Karpas-422 (cell line): ENCODE measurements at regions not wholly inside any gene's neighbourhood (a gene's known extent, or its start where the extent isn't known, plus 50 kb on each side); places are given as distances from the start of the nearest gene placed in this dataset.

Source experiments
- DNase-seq: peaks from one replicate; pipeline ENCODE4 v3.0.0-alpha.2; 2015
- H2AFZ ChIP-seq: fragments of 200-600 bp; sonication (generic); 2 replicates; pipeline ENCODE4 v1.6.1; 2014; ENCODE audit warnings: antibody characterized with exemption, low read length, mixed read lengths
- H3K27ac ChIP-seq: fragments of 200-600 bp; sonication (generic); 2 replicates; pipeline ENCODE4 v1.5.1; 2014; ENCODE audit warnings: mild to moderate bottlenecking, low read length, moderate library complexity
- H3K27me3 ChIP-seq: fragments of 200-600 bp; sonication (generic); 2 replicates; pipeline ENCODE4 v1.6.1; 2014; ENCODE audit warnings: low read length, mixed read lengths
- H3K36me3 ChIP-seq: fragments of 200-600 bp; sonication (generic); 2 replicates; pipeline ENCODE4 v1.6.1; 2014; ENCODE audit warnings: low read length, mixed read lengths; ENCODE audit not compliant: insufficient read depth
- H3K4me1 ChIP-seq: fragments of 200-600 bp; sonication (generic); 2 replicates; pipeline ENCODE4 v1.6.1; 2014; ENCODE audit warnings: mild to moderate bottlenecking, low read length, mixed read lengths
- H3K4me2 ChIP-seq: fragments of 200-600 bp; sonication (generic); 2 replicates; pipeline ENCODE4 v1.6.1; 2014; ENCODE audit warnings: low read length, low read depth, mild to moderate bottlenecking; ENCODE audit not compliant: poor library complexity, severe bottlenecking
- H3K4me3 ChIP-seq: fragments of 200-600 bp; sonication (generic); 2 replicates; pipeline ENCODE4 v1.5.1; 2014; ENCODE audit warnings: mild to moderate bottlenecking, antibody characterized with exemption, low read length, mixed read lengths
- H3K79me2 ChIP-seq: fragments of 200-600 bp; sonication (generic); 2 replicates; pipeline ENCODE4 v1.6.1; 2014; ENCODE audit warnings: mild to moderate bottlenecking, low read length, mixed read lengths
- H3K9ac ChIP-seq: fragments of 200-600 bp; sonication (generic); 2 replicates; pipeline ENCODE4 v1.6.0; 2014; ENCODE audit warnings: low read length
- H3K9me2 ChIP-seq: fragments of 200-600 bp; sonication (generic), shearing (Covaris generic); replicated peaks from 2 replicates; pipeline ENCODE4 v1.6.0; 2014; ENCODE audit warnings: mild to moderate bottlenecking, low read length, moderate library complexity; ENCODE audit not compliant: insufficient read depth
- H3K9me3 ChIP-seq: fragments of 300-700, 200-600 bp; sonication (generic); 2 replicates; pipeline ENCODE4 v1.6.1; 2014; ENCODE audit warnings: low read length, mixed read lengths
- H4K20me1 ChIP-seq: fragments of 200-600 bp; sonication (generic); 2 replicates; pipeline ENCODE4 v1.6.1; 2014; ENCODE audit warnings: mild to moderate bottlenecking, antibody characterized with exemption, low read length, low read depth; ENCODE audit not compliant: insufficient read depth

GRCh38 chr15:52975941-52976449 lies 185.9 kb upstream of the ONECUT1 start:
- Histone ChIP-seq H3K79me2 (no peaks in the 10 kb centered on the region), H3K9ac (no peak overlapping the region), H3K9me3 (no peaks in the 10 kb centered on the region), H3K27ac (no peak overlapping the region), H4K20me1 (no peaks in the 10 kb centered on the region), H3K4me2 (no peak overlapping the region), H2AFZ (no peak overlapping the region), H3K4me3 (no peak overlapping the region), H3K27me3 (no peaks in the 10 kb centered on the region), H3K4me1 (no peaks in the 10 kb centered on the region; the same call in 1 of the 2 replicates), H3K36me3 (no peaks in the 10 kb centered on the region), H3K9me2 (no peaks in the 10 kb centered on the region)
- DNase-seq: no peak

- Histone ChIP-seq H3K4me1 (no peaks in the 10 kb centered on the region), H3K4me3 (no peak overlapping the region), H3K4me2 (no peak overlapping the region), H3K9me2 (no peaks in the 10 kb centered on the region), H3K27ac (no peak overlapping the region), H3K9me3 (no peaks in the 10 kb centered on the region), H3K9ac (no peak overlapping the region), H3K79me2 (no peaks in the 10 kb centered on the region), H2AFZ (no peak overlapping the region), H3K36me3 (no peaks in the 10 kb centered on the region), H3K27me3 (no peaks in the 10 kb centered on the region), H4K20me1 (no peaks in the 10 kb centered on the region)
- no peak for DNase-seq
Observed at GRCh38 chr15:52963865-52964264, 173.7 kb upstream of the ONECUT1 start.

- no peak for DNase-seq
- no peaks in the 10 kb centered on the region for H3K9me3 ChIP-seq
Observed at GRCh38 chr15:52960283-52960682, 170.1 kb upstream of the ONECUT1 start.

GRCh38 chr15:52943746-52944145 lies 153.6 kb upstream of the ONECUT1 start:
- Histone ChIP-seq H4K20me1 (no peaks in the 10 kb centered on the region), H3K9me3 (no peaks in the 10 kb centered on the region), H3K9me2 (no peaks in the 10 kb centered on the region), H3K4me2 (no peak overlapping the region), H3K27ac (no peak overlapping the region), H3K36me3 (no peaks in the 10 kb centered on the region), H3K4me3 (no peak overlapping the region), H3K79me2 (no peaks in the 10 kb centered on the region), H3K27me3 (no peaks in the 10 kb centered on the region), H2AFZ (no peak overlapping the region), H3K9ac (no peak overlapping the region), H3K4me1 (no peaks in the 10 kb centered on the region)
- no peak for DNase-seq

More at GRCh38 chr15:52960283-52960682, 170.1 kb upstream of the ONECUT1 start:
- H3K9ac ChIP-seq: no peak overlapping the region
- no peaks in the 10 kb centered on the region for H3K36me3 ChIP-seq
- H3K27me3 ChIP-seq: no peaks in the 10 kb centered on the region
- no peak overlapping the region for H2AFZ ChIP-seq
- no peaks in the 10 kb centered on the region for H3K4me1 ChIP-seq
- no peak overlapping the region for H3K27ac ChIP-seq
- no peak overlapping the region for H3K4me3 ChIP-seq
- no peaks in the 10 kb centered on the region for H3K9me2 ChIP-seq
- no peaks in the 10 kb centered on the region for H3K79me2 ChIP-seq
- H4K20me1 ChIP-seq: no peaks in the 10 kb centered on the region
- H3K4me2 ChIP-seq: no peak overlapping the region

- H3K79me2 ChIP-seq: no peaks in the 10 kb centered on the region
Observed at GRCh38 chr15:52936489-52936888, 146.4 kb upstream of the ONECUT1 start.

GRCh38 chr15:52925130-52925529 lies 135.0 kb upstream of the ONECUT1 start:
- no peaks in the 10 kb centered on the region for H4K20me1 ChIP-seq
- H3K79me2 ChIP-seq: no peaks in the 10 kb centered on the region
- no peaks in the 10 kb centered on the region for H3K36me3 ChIP-seq
- no peak overlapping the region for H3K9ac ChIP-seq
- DNase-seq: no peak
- H3K9me3 ChIP-seq: no peaks in the 10 kb centered on the region
- no peak overlapping the region for H3K27ac ChIP-seq
- no peaks in the 10 kb centered on the region for H3K9me2 ChIP-seq
- H3K4me2 ChIP-seq: no peak overlapping the region
- H3K4me3 ChIP-seq: no peak overlapping the region
- H2AFZ ChIP-seq: no peak overlapping the region
- no peaks in the 10 kb centered on the region; the same call in 1 of the 2 replicates for H3K27me3 ChIP-seq
- H3K4me1 ChIP-seq: no peaks in the 10 kb centered on the region

More at GRCh38 chr15:52936489-52936888, 146.4 kb upstream of the ONECUT1 start:
- H3K9ac ChIP-seq: no peak overlapping the region
- no peak overlapping the region for H3K4me3 ChIP-seq
- H3K9me2 ChIP-seq: no peaks in the 10 kb centered on the region
- H3K4me2 ChIP-seq: no peak overlapping the region
- H3K27me3 ChIP-seq: no peaks in the 10 kb centered on the region
- no peak for DNase-seq
- H3K36me3 ChIP-seq: no peaks in the 10 kb centered on the region
- no peaks in the 10 kb centered on the region for H3K9me3 ChIP-seq
- no peak overlapping the region for H2AFZ ChIP-seq
- no peaks in the 10 kb centered on the region for H3K4me1 ChIP-seq
- H3K27ac ChIP-seq: no peak overlapping the region
- no peaks in the 10 kb centered on the region for H4K20me1 ChIP-seq

- H3K4me1 ChIP-seq: no peaks in the 10 kb centered on the region
- no peaks in the 10 kb centered on the region for H3K79me2 ChIP-seq
- H3K27ac ChIP-seq: no peak overlapping the region
- no peak overlapping the region for H3K9ac ChIP-seq
- no peak overlapping the region for H3K4me3 ChIP-seq
- H3K4me2 ChIP-seq: no peak overlapping the region
- H3K9me2 ChIP-seq: no peaks in the 10 kb centered on the region
- no peaks in the 10 kb centered on the region for H3K27me3 ChIP-seq
- no peaks in the 10 kb centered on the region for H4K20me1 ChIP-seq
- H3K36me3 ChIP-seq: no peaks in the 10 kb centered on the region
- H2AFZ ChIP-seq: no peak overlapping the region
- H3K9me3 ChIP-seq: no peaks in the 10 kb centered on the region
- no peak for DNase-seq
Observed at GRCh38 chr15:52924630-52925029, 134.5 kb upstream of the ONECUT1 start.

GRCh38 chr15:52923626-52924025 lies 133.5 kb upstream of the ONECUT1 start:
- no peak for DNase-seq
- Histone ChIP-seq H3K9ac (no peak overlapping the region), H3K27ac (no peak overlapping the region), H3K9me2 (no peaks in the 10 kb centered on the region), H4K20me1 (no peaks in the 10 kb centered on the region), H3K36me3 (no peaks in the 10 kb centered on the region), H3K9me3 (no peaks in the 10 kb centered on the region), H3K27me3 (no peaks in the 10 kb centered on the region), H3K4me1 (no peaks in the 10 kb centered on the region), H2AFZ (no peak overlapping the region), H3K4me2 (no peak overlapping the region), H3K4me3 (no peak overlapping the region), H3K79me2 (no peaks in the 10 kb centered on the region)

GRCh38 chr15:52922871-52923270 lies 132.7 kb upstream of the ONECUT1 start:
- H3K9me2 ChIP-seq: no peaks in the 10 kb centered on the region
- no peak overlapping the region for H3K9ac ChIP-seq
- H3K27ac ChIP-seq: no peak overlapping the region
- no peaks in the 10 kb centered on the region for H3K9me3 ChIP-seq
- no peaks in the 10 kb centered on the region for H3K4me1 ChIP-seq
- H4K20me1 ChIP-seq: no peaks in the 10 kb centered on the region
- H2AFZ ChIP-seq: no peak overlapping the region
- no peaks in the 10 kb centered on the region for H3K79me2 ChIP-seq
- H3K36me3 ChIP-seq: no peaks in the 10 kb centered on the region
- H3K4me3 ChIP-seq: no peak overlapping the region
- H3K4me2 ChIP-seq: no peak overlapping the region
- H3K27me3 ChIP-seq: no peaks in the 10 kb centered on the region
- DNase-seq: no peak
